Kidney (tissue), 13 donors: ENCODE measurements at regions not wholly inside any gene's neighbourhood (a gene's known extent, or its start where the extent isn't known, plus 50 kb on each side); places are given as distances from the start of the nearest gene placed in this dataset.
A peak's percentile ranks its signal among the peaks of the same experiment; 100 is the strongest.
"Not testable (repeated sequence)": the region's sequence is repeated elsewhere in the genome, so short reads cannot be mapped to it uniquely, and the experiment has no call there.

ENCODE experiments used
- DNase-seq, 5 donors: peaks; one replicate each; pipeline ENCODE4 v3.0.0-alpha.2; 2013 to 2020
- FAIRE-seq: peaks from 2 replicates; lab custom pipeline; 2012; peaks lifted over from hg19 to GRCh38; lab: Jason Lieb, UNC
- H3K27ac ChIP-seq, 2 donors: one replicate each; pipeline ENCODE4 v1.7.0; 2013; ENCODE audit warnings: low read depth in 2 of 2, low read length in 2 of 2, inconsistent platforms in 1 of 2
- H3K27me3 ChIP-seq: one replicate; pipeline ENCODE4 v1.7.1; 2013; ENCODE audit warnings: low read length, inconsistent platforms; ENCODE audit not compliant: control insufficient read depth, insufficient read depth
- H3K36me3 ChIP-seq, 3 donors: one replicate each; pipeline versions ENCODE4 v1.7.0 to v1.7.1; 2013; ENCODE audit warnings: low read length in 3 of 3, control low read depth in 1 of 3, inconsistent platforms in 1 of 3; ENCODE audit not compliant: insufficient read depth in 3 of 3, control insufficient read depth in 2 of 3
- H3K4me1 ChIP-seq, 3 donors: one replicate each; pipeline versions ENCODE4 v1.7.0 to v1.7.1; 2013; ENCODE audit warnings: low read length in 3 of 3, inconsistent platforms in 1 of 3, low read depth in 1 of 3; ENCODE audit not compliant: control insufficient read depth in 2 of 3, insufficient read depth in 2 of 3
- H3K4me3 ChIP-seq, 3 donors: one replicate each; pipeline versions ENCODE4 v1.7.0 to v1.8.1; 2013; ENCODE audit warnings: low read length in 3 of 3, control low read depth in 1 of 3, inconsistent platforms in 1 of 3
- H3K9ac ChIP-seq, 3 donors: one replicate each; pipeline versions ENCODE4 v1.7.0 to v1.7.1; 2013; ENCODE audit warnings: low read length in 3 of 3, control low read depth in 1 of 3, inconsistent platforms in 1 of 3
- H3K9me3 ChIP-seq, 3 donors: one replicate each; pipeline versions ENCODE4 v1.7.0 to v1.7.1; 2013; ENCODE audit warnings: low read length in 3 of 3, control low read depth in 1 of 3, inconsistent platforms in 1 of 3; ENCODE audit not compliant: control insufficient read depth in 2 of 3, insufficient read depth in 1 of 3
- intact Hi-C: fragments of 100-400 bp; cut with DNase I; formaldehyde crosslinking; loops from one replicate; pipeline ENCODE4 v1.11.1; 2022
- TF ChIP-seq, protein P1 (sequence below): IDR thresholded peaks from 3 replicates; pipeline ENCODE4 v1.5.1; 2012; ENCODE audit warnings: mild to moderate bottlenecking, moderate library complexity, borderline replicate concordance; ENCODE audit not compliant: insufficient read depth; ENCODE audit errors: extremely low read depth
- donor health status: control.
- donor health status: control.
- donor health status: control.
- donor health status: control.
- donor health status: control.
- donor health status: DM: yes; HTN: yes; CAD: no.
- donor health status: Normal renal cell carcinoma (clear cell type).

- TF ChIP-seq, protein P1, sequence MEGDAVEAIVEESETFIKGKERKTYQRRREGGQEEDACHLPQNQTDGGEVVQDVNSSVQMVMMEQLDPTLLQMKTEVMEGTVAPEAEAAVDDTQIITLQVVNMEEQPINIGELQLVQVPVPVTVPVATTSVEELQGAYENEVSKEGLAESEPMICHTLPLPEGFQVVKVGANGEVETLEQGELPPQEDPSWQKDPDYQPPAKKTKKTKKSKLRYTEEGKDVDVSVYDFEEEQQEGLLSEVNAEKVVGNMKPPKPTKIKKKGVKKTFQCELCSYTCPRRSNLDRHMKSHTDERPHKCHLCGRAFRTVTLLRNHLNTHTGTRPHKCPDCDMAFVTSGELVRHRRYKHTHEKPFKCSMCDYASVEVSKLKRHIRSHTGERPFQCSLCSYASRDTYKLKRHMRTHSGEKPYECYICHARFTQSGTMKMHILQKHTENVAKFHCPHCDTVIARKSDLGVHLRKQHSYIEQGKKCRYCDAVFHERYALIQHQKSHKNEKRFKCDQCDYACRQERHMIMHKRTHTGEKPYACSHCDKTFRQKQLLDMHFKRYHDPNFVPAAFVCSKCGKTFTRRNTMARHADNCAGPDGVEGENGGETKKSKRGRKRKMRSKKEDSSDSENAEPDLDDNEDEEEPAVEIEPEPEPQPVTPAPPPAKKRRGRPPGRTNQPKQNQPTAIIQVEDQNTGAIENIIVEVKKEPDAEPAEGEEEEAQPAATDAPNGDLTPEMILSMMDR: no peak
- no peaks in the 10 kb centered on the region for H3K27me3 ChIP-seq
- no peak overlapping the region for H3K9ac ChIP-seq
- DNase-seq: peak in 1 of 5 donors; percentile 11
- H3K4me1 ChIP-seq: no peaks in the 10 kb centered on the region
- FAIRE-seq: no peak
- no peaks in the 10 kb centered on the region for H3K36me3 ChIP-seq
- no peak overlapping the region for H3K27ac ChIP-seq
- H3K4me3 ChIP-seq: no peak overlapping the region
- no peaks in the 10 kb centered on the region for H3K9me3 ChIP-seq
- intact Hi-C loops: no loop called here
These were observed 314.1 kb downstream of the PRELID2 start for GRCh38 chr5:145521066-145521465.

DNA sequence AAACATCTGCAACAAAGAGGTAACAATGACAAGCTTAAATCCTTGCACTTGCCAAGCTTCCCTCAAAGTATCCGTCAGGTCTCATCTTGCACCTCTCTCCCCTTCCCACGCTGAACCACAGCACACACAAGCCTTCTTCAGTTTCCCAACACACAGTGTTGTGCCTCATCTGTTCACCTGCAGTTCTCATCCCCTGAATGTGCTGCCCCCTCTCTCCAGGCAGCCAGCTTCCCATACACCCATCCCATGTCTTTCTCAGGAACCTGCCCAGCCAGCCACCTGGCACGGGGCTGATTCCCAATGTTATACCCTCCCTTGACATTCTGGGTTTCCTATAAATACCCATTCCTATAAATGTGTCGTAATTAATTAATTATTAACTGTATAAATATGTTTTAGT is 314.8 kb downstream of the PRELID2 start:
- no peaks in the 10 kb centered on the region for H3K9me3 ChIP-seq
- TF ChIP-seq, protein P1: no peak
- H3K27me3 ChIP-seq: no peaks in the 10 kb centered on the region
- intact Hi-C loops: no loop called here
- FAIRE-seq (no peak), DNase-seq (no peak)
- no peak overlapping the region for H3K27ac ChIP-seq
- H3K36me3 ChIP-seq: no peaks in the 10 kb centered on the region
- H3K4me1 ChIP-seq: no peaks in the 10 kb centered on the region
- H3K9ac ChIP-seq: no peak overlapping the region
- H3K4me3 ChIP-seq: no peak overlapping the region

DNA sequence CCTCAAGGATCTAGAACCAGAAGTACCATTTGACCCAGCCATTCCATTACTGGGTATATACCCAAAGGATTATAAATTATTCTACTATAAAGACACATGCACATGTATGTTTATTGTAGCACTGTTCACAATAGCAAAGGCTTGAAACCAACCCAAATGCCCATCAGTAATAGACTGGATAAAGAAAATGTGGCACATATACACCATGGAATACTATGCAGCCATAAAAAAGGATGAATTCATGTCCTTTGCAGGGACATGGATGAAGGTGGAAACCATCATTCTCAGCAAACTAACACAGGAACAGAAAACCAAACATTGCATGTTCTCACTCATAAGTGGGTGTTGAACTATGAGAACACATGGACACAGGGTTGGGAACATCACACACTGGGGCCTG is 317.6 kb downstream of the PRELID2 start:
- H3K27ac ChIP-seq, H3K36me3 ChIP-seq, H3K9ac ChIP-seq, FAIRE-seq, H3K9me3 ChIP-seq, DNase-seq, intact Hi-C loops, H3K4me1 ChIP-seq, H3K4me3 ChIP-seq, H3K27me3 ChIP-seq: not testable (repeated sequence)

GRCh38 chr5:145511351-145511750 is 323.8 kb downstream of the PRELID2 start:
- intact Hi-C loops: no loop called here
- no peaks in the 10 kb centered on the region for H3K4me1 ChIP-seq
- H3K9ac ChIP-seq: no peak overlapping the region
- H3K36me3 ChIP-seq: no peaks in the 10 kb centered on the region
- H3K27ac ChIP-seq: no peak overlapping the region
- FAIRE-seq: no peak
- TF ChIP-seq, protein P1: no peak
- no peak overlapping the region for H3K4me3 ChIP-seq
- no peaks in the 10 kb centered on the region for H3K27me3 ChIP-seq
- DNase-seq: no peak
- H3K9me3 ChIP-seq: no peaks in the 10 kb centered on the region
